ENCODE measurements at regions not wholly inside any gene's neighbourhood (a gene's known extent, or its start where the extent isn't known, plus 50 kb on each side); places are given as distances from the start of the nearest gene placed in this dataset.
A peak's percentile ranks its signal among the peaks of the same experiment; 100 is the strongest.

GRCh38 chrX:107562482-107562881 is 65.8 kb upstream of the PRPS1 start:
- H3K27ac Mint-ChIP-seq = no peak overlapping the region
- no peaks in the 10 kb centered on the region for H3K36me3 Mint-ChIP-seq
- H3K4me3 Mint-ChIP-seq = no peak overlapping the region
- POLR2A ChIA-PET = no interaction called here
- H3K4me1 Mint-ChIP-seq (ENCODE audit: low read depth) = no peaks in the 10 kb centered on the region
- CTCF ChIA-PET = no interaction called here
- H3K27me3 Mint-ChIP-seq = peaks cover 2% of the 10 kb centered on the region
- intact Hi-C loops (cut with micrococcal nuclease) = no loop called here
- DNase-seq = no peak
- H3K9me3 Mint-ChIP-seq = no peaks in the 10 kb centered on the region

- ChIA-PET POLR2A (no interaction called here), CTCF (no interaction called here)
- no peak overlapping the region for H3K4me3 Mint-ChIP-seq
- no peaks in the 10 kb centered on the region for H3K36me3 Mint-ChIP-seq
- intact Hi-C loops (cut with micrococcal nuclease) = no loop called here
- no peak overlapping the region for H3K27ac Mint-ChIP-seq
- peaks cover 2% of the 10 kb centered on the region for H3K27me3 Mint-ChIP-seq
- H3K9me3 Mint-ChIP-seq = no peaks in the 10 kb centered on the region
- H3K4me1 Mint-ChIP-seq (ENCODE audit: low read depth) = no peaks in the 10 kb centered on the region
- no peak for DNase-seq
Measured at GRCh38 chrX:107563824-107564223, 64.5 kb upstream of the PRPS1 start.

- POLR2A ChIA-PET = no interaction called here
- no peak overlapping the region for H3K27ac Mint-ChIP-seq
- H3K27me3 Mint-ChIP-seq = peaks cover 2% of the 10 kb centered on the region
- H3K4me1 Mint-ChIP-seq (ENCODE audit: low read depth) = no peaks in the 10 kb centered on the region
- no peaks in the 10 kb centered on the region for H3K9me3 Mint-ChIP-seq
- no peaks in the 10 kb centered on the region for H3K36me3 Mint-ChIP-seq
- no peak for DNase-seq
- no peak overlapping the region for H3K4me3 Mint-ChIP-seq
- CTCF ChIA-PET = no interaction called here
- intact Hi-C loops (cut with micrococcal nuclease) = no loop called here
Measured at GRCh38 chrX:107565015-107565414, 63.3 kb upstream of the PRPS1 start.

GRCh38 chrX:107565931-107566603 is 62.2 kb upstream of the PRPS1 start:
- no peaks in the 10 kb centered on the region for H3K36me3 Mint-ChIP-seq
- ChIA-PET CTCF (interaction anchor here (1.4 kb wide), 1 partner anchor 28 kb away, joined by 3 read pairs; no protein-coding TSS in a partner anchor), POLR2A (no interaction called here)
- H3K27ac Mint-ChIP-seq = no peak overlapping the region
- no peak for DNase-seq
- H3K4me3 Mint-ChIP-seq = no peak overlapping the region
- intact Hi-C loops (cut with micrococcal nuclease) = no loop called here
- no peaks in the 10 kb centered on the region for H3K4me1 Mint-ChIP-seq (ENCODE audit: low read depth)
- peaks cover 2% of the 10 kb centered on the region for H3K27me3 Mint-ChIP-seq
- H3K9me3 Mint-ChIP-seq = no peaks in the 10 kb centered on the region

GRCh38 chrX:107566604-107567262 is 61.6 kb upstream of the PRPS1 start:
- CTCF ChIA-PET = interaction anchor here (1.4 kb wide), 1 partner anchor 29 kb away, joined by 3 read pairs; no protein-coding TSS in a partner anchor
- H3K27ac Mint-ChIP-seq = no peak overlapping the region
- intact Hi-C loops (cut with micrococcal nuclease) = no loop called here
- POLR2A ChIA-PET = no interaction called here
- H3K4me3 Mint-ChIP-seq = no peak overlapping the region
- DNase-seq = no peak
- no peaks in the 10 kb centered on the region for H3K9me3 Mint-ChIP-seq
- H3K36me3 Mint-ChIP-seq = no peaks in the 10 kb centered on the region
- peaks cover 2% of the 10 kb centered on the region for H3K27me3 Mint-ChIP-seq
- no peaks in the 10 kb centered on the region for H3K4me1 Mint-ChIP-seq (ENCODE audit: low read depth)

GRCh38 chrX:107567370-107567769 is 60.9 kb upstream of the PRPS1 start:
- Mint-ChIP-seq H3K27ac (no peak overlapping the region), H3K9me3 (no peaks in the 10 kb centered on the region), H3K27me3 (peaks cover 2% of the 10 kb centered on the region), H3K4me3 (no peak overlapping the region), H3K4me1 (ENCODE audit: low read depth) (no peaks in the 10 kb centered on the region), H3K36me3 (no peaks in the 10 kb centered on the region)
- no peak for DNase-seq
- intact Hi-C loops (cut with micrococcal nuclease) = no loop called here
- CTCF ChIA-PET = interaction anchor here (1.4 kb wide), 1 partner anchor 29 kb away, joined by 3 read pairs; no protein-coding TSS in a partner anchor
- POLR2A ChIA-PET = no interaction called here

- Mint-ChIP-seq H3K9me3 (no peaks in the 10 kb centered on the region), H3K27ac (no peak overlapping the region), H3K36me3 (no peaks in the 10 kb centered on the region), H3K27me3 (peaks cover 2% of the 10 kb centered on the region), H3K4me1 (ENCODE audit: low read depth) (no peaks in the 10 kb centered on the region), H3K4me3 (no peak overlapping the region)
- DNase-seq = peak; percentile 8
- ChIA-PET POLR2A (no interaction called here), CTCF (no interaction called here)
- intact Hi-C loops (cut with micrococcal nuclease) = no loop called here
Measured at GRCh38 chrX:107571296-107571998, 56.9 kb upstream of the PRPS1 start.

- Mint-ChIP-seq H3K36me3 (no peaks in the 10 kb centered on the region), H3K9me3 (no peaks in the 10 kb centered on the region), H3K4me3 (no peak overlapping the region), H3K4me1 (ENCODE audit: low read depth) (peaks cover 4% of the 10 kb centered on the region), H3K27me3 (no peaks in the 10 kb centered on the region), H3K27ac (no peak overlapping the region)
- no peak for DNase-seq
- intact Hi-C loops (cut with micrococcal nuclease) = no loop called here
- POLR2A ChIA-PET = no interaction called here
- CTCF ChIA-PET = interaction anchor here (0.7 kb wide), 1 partner anchor 10 kb away, joined by 3 read pairs; no protein-coding TSS in a partner anchor
Measured at GRCh38 chrX:107573016-107573415, 55.3 kb upstream of the PRPS1 start.

- DNase-seq = no peak
- POLR2A ChIA-PET = no interaction called here
- Mint-ChIP-seq H3K9me3 (no peaks in the 10 kb centered on the region), H3K4me3 (no peak overlapping the region), H3K36me3 (no peaks in the 10 kb centered on the region), H3K27me3 (no peaks in the 10 kb centered on the region), H3K27ac (no peak overlapping the region), H3K4me1 (ENCODE audit: low read depth) (peaks cover 4% of the 10 kb centered on the region)
- CTCF ChIA-PET = no interaction called here
- intact Hi-C loops (cut with micrococcal nuclease) = no loop called here
Measured at GRCh38 chrX:107574054-107574683, 54.1 kb upstream of the PRPS1 start.

GRCh38 chrX:107574711-107575110 is 53.6 kb upstream of the PRPS1 start:
- Mint-ChIP-seq H3K4me1 (ENCODE audit: low read depth) (peaks cover 4% of the 10 kb centered on the region), H3K9me3 (no peaks in the 10 kb centered on the region), H3K36me3 (no peaks in the 10 kb centered on the region), H3K4me3 (no peak overlapping the region), H3K27me3 (no peaks in the 10 kb centered on the region), H3K27ac (no peak overlapping the region)
- no peak for DNase-seq
- intact Hi-C loops (cut with micrococcal nuclease) = no loop called here
- POLR2A ChIA-PET = no interaction called here
- CTCF ChIA-PET = no interaction called here

GRCh38 chrX:107576392-107576791 is 51.9 kb upstream of the PRPS1 start:
- intact Hi-C loops (cut with micrococcal nuclease) = no loop called here
- ChIA-PET CTCF (no interaction called here), POLR2A (no interaction called here)
- H3K4me3 Mint-ChIP-seq = no peak overlapping the region
- no peaks in the 10 kb centered on the region for H3K27me3 Mint-ChIP-seq
- H3K9me3 Mint-ChIP-seq = no peaks in the 10 kb centered on the region
- peaks cover 4% of the 10 kb centered on the region for H3K4me1 Mint-ChIP-seq (ENCODE audit: low read depth)
- DNase-seq = no peak
- no peak overlapping the region for H3K27ac Mint-ChIP-seq
- no peaks in the 10 kb centered on the region for H3K36me3 Mint-ChIP-seq

GRCh38 chrX:107576841-107577240 is 51.5 kb upstream of the PRPS1 start:
- ChIA-PET CTCF (no interaction called here), POLR2A (no interaction called here)
- intact Hi-C loops (cut with micrococcal nuclease) = no loop called here
- Mint-ChIP-seq H3K4me1 (ENCODE audit: low read depth) (peaks cover 4% of the 10 kb centered on the region), H3K27me3 (no peaks in the 10 kb centered on the region), H3K36me3 (no peaks in the 10 kb centered on the region), H3K4me3 (no peak overlapping the region), H3K9me3 (no peaks in the 10 kb centered on the region), H3K27ac (no peak overlapping the region)
- peak; percentile 37 for DNase-seq

Data from activated CD4-positive, alpha-beta memory T cell treated with anti-CD3 and anti-CD28 coated beads for 36 hours (primary cell).